Naive thymus-derived CD8-positive, alpha-beta T cell (primary cell): ENCODE measurements at regions not wholly inside any gene's neighbourhood (a gene's known extent, or its start where the extent isn't known, plus 50 kb on each side); places are given as distances from the start of the nearest gene placed in this dataset.

Experiments
- ATAC-seq, 2 donors: fragments of 150-1000 bp; cut with Tn5 transposase in 1 of 2; sonication (Bioruptor Pico), chemical (Tn5 transposase) in 1 of 2; 1 replicate in 1 of 2; 2 replicates in 1 of 2; pipeline ENCODE4 v1.10.0; 2021; ENCODE audit warnings: mild to moderate bottlenecking in 2 of 2, moderate library complexity in 2 of 2
- POLR2A ChIA-PET: fragments of 350-600 bp; sonication (Branson Sonifier 250); formaldehyde crosslinking; loops from one replicate; lab custom pipeline; 2021; ENCODE audit warnings: antibody characterized with exemption; lab: Charles Lee
- DNase-seq, 10 donors: peaks; one replicate each; pipeline versions ENCODE4 v3.0.0 to v3.0.0-alpha.2; 2020 to 2022
- H3K27ac Mint-ChIP-seq, 10 donors: one replicate each; pipeline ENCODE4 v1.8.0; 2020 to 2022; ENCODE audit warnings: mild to moderate bottlenecking in 10 of 10, mixed read lengths in 10 of 10, moderate library complexity in 4 of 10, inconsistent platforms in 1 of 10
- H3K27me3 Mint-ChIP-seq, 5 donors: one replicate each; pipeline ENCODE4 v1.8.0; 2021 to 2022; ENCODE audit warnings: mixed read lengths in 5 of 5
- H3K36me3 Mint-ChIP-seq, 3 donors: one replicate each; pipeline ENCODE4 v1.8.0; 2020 to 2022; ENCODE audit warnings: mixed read lengths in 3 of 3, mild to moderate bottlenecking in 2 of 3, inconsistent platforms in 1 of 3
- H3K4me1 Mint-ChIP-seq, 4 donors: one replicate each; pipeline ENCODE4 v1.8.0; 2021 to 2022; ENCODE audit warnings: mixed read lengths in 4 of 4
- H3K4me3 Mint-ChIP-seq, 10 donors: one replicate each; pipeline ENCODE4 v1.8.0; 2020 to 2022; ENCODE audit warnings: mild to moderate bottlenecking in 10 of 10, mixed read lengths in 10 of 10, moderate library complexity in 6 of 10, inconsistent platforms in 1 of 10
- H3K9me3 Mint-ChIP-seq, 9 donors: one replicate each; pipeline ENCODE4 v1.8.0; 2020 to 2022; ENCODE audit warnings: mixed read lengths in 9 of 9, mild to moderate bottlenecking in 3 of 9, inconsistent platforms in 1 of 9, moderate library complexity in 1 of 9

GRCh38 chr1:114216431-114217173 lies 62.9 kb upstream of the SYT6 start:
- ATAC-seq (no peak), DNase-seq (no peak)
- no peaks in the 10 kb centered on the region for H3K36me3 Mint-ChIP-seq
- H3K4me3 Mint-ChIP-seq = no peak overlapping the region
- peaks cover 4 to 7% (median 5%) of the 10 kb centered on the region in 4 donors for H3K4me1 Mint-ChIP-seq
- POLR2A ChIA-PET = no interaction called here
- H3K27me3 Mint-ChIP-seq = peaks cover 0 to 17% (median 6%) of the 10 kb centered on the region in 5 donors
- H3K27ac Mint-ChIP-seq = no peak overlapping the region
- H3K9me3 Mint-ChIP-seq = no peaks in the 10 kb centered on the region

GRCh38 chr1:114215436-114215835 lies 61.8 kb upstream of the SYT6 start:
- H3K27ac Mint-ChIP-seq = peak overlapping the region in 1 of 10 donors; percentile 21

GRCh38 chr1:114214016-114214415 lies 60.3 kb upstream of the SYT6 start:
- Mint-ChIP-seq H3K9me3 (no peaks in the 10 kb centered on the region), H3K27me3 (peaks cover 6 to 28% (median 17%) of the 10 kb centered on the region in 5 donors), H3K4me3 (no peak overlapping the region), H3K4me1 (peaks cover 3 to 5% (median 5%) of the 10 kb centered on the region in 4 donors), H3K36me3 (no peaks in the 10 kb centered on the region), H3K27ac (no peak overlapping the region)
- no peak for DNase-seq
- ATAC-seq = no peak
- POLR2A ChIA-PET = no interaction called here

More at GRCh38 chr1:114215436-114215835, 61.8 kb upstream of the SYT6 start:
- POLR2A ChIA-PET = no interaction called here
- Mint-ChIP-seq H3K27me3 (peaks cover 0 to 17% (median 8%) of the 10 kb centered on the region in 5 donors), H3K4me3 (no peak overlapping the region), H3K4me1 (peaks cover 4 to 7% (median 5%) of the 10 kb centered on the region in 4 donors), H3K36me3 (no peaks in the 10 kb centered on the region), H3K9me3 (no peaks in the 10 kb centered on the region)
- no peak for ATAC-seq
- DNase-seq = no peak

- Mint-ChIP-seq H3K27me3 (peaks cover 33 to 46% (median 37%) of the 10 kb centered on the region in 5 donors), H3K4me3 (no peak overlapping the region), H3K4me1 (peaks cover 5 to 16% (median 11%) of the 10 kb centered on the region in 4 donors), H3K36me3 (no peaks in the 10 kb centered on the region), H3K27ac (no peak overlapping the region), H3K9me3 (no peaks in the 10 kb centered on the region)
- DNase-seq = no peak
- POLR2A ChIA-PET = no interaction called here
- no peak for ATAC-seq
Measured at GRCh38 chr1:114209971-114210370, 56.3 kb upstream of the SYT6 start.

GRCh38 chr1:114208714-114209113 lies 55.0 kb upstream of the SYT6 start:
- no peak overlapping the region for H3K27ac Mint-ChIP-seq
- ATAC-seq = no peak
- peaks cover 41 to 56% (median 45%) of the 10 kb centered on the region in 5 donors for H3K27me3 Mint-ChIP-seq

GRCh38 chr1:114208106-114208505 lies 54.4 kb upstream of the SYT6 start:
- Mint-ChIP-seq H3K9me3 (no peaks in the 10 kb centered on the region), H3K27me3 (peaks cover 43 to 60% (median 49%) of the 10 kb centered on the region in 5 donors), H3K27ac (peak overlapping the region in 1 of 10 donors; percentile 33), H3K4me3 (peak overlapping the region in 1 of 10 donors; percentile 20), H3K4me1 (peaks cover 5 to 16% (median 11%) of the 10 kb centered on the region in 4 donors), H3K36me3 (no peaks in the 10 kb centered on the region)
- DNase-seq (no peak), ATAC-seq (no peak)
- POLR2A ChIA-PET = no interaction called here

More at GRCh38 chr1:114208714-114209113, 55.0 kb upstream of the SYT6 start:
- Mint-ChIP-seq H3K4me3 (no peak overlapping the region), H3K4me1 (peaks cover 5 to 16% (median 11%) of the 10 kb centered on the region in 4 donors), H3K9me3 (no peaks in the 10 kb centered on the region), H3K36me3 (no peaks in the 10 kb centered on the region)
- DNase-seq = no peak
- POLR2A ChIA-PET = no interaction called here

GRCh38 chr1:114207635-114208034 lies 54.0 kb upstream of the SYT6 start:
- no peak for DNase-seq
- Mint-ChIP-seq H3K27me3 (peaks cover 43 to 62% (median 47%) of the 10 kb centered on the region in 5 donors), H3K27ac (no peak overlapping the region), H3K4me3 (no peak overlapping the region), H3K36me3 (no peaks in the 10 kb centered on the region), H3K9me3 (no peaks in the 10 kb centered on the region), H3K4me1 (peaks cover 5 to 16% (median 11%) of the 10 kb centered on the region in 4 donors)
- POLR2A ChIA-PET = no interaction called here
- ATAC-seq = peak in 1 of 2 donors; percentile 38

- Mint-ChIP-seq H3K4me1 (peaks cover 5 to 16% (median 11%) of the 10 kb centered on the region in 4 donors), H3K9me3 (no peaks in the 10 kb centered on the region), H3K27me3 (peaks cover 49 to 67% (median 51%) of the 10 kb centered on the region in 5 donors), H3K36me3 (no peaks in the 10 kb centered on the region), H3K4me3 (no peak overlapping the region), H3K27ac (no peak overlapping the region)
- DNase-seq = no peak
- POLR2A ChIA-PET = no interaction called here
- no peak for ATAC-seq
Measured at GRCh38 chr1:114206392-114206791, 52.7 kb upstream of the SYT6 start.

- Mint-ChIP-seq H3K27ac (peak overlapping the region in 1 of 10 donors; percentile 21), H3K36me3 (no peaks in the 10 kb centered on the region), H3K9me3 (no peaks in the 10 kb centered on the region), H3K27me3 (peaks cover 46 to 69% (median 55%) of the 10 kb centered on the region in 5 donors), H3K4me3 (no peak overlapping the region), H3K4me1 (peaks cover 7 to 16% (median 11%) of the 10 kb centered on the region in 4 donors)
- no peak for ATAC-seq
- POLR2A ChIA-PET = no interaction called here
- no peak for DNase-seq
Measured at GRCh38 chr1:114203595-114204128, 50.0 kb upstream of the SYT6 start.
